ENCODE measurements at regions not wholly inside any gene's neighbourhood (a gene's known extent, or its start where the extent isn't known, plus 50 kb on each side); places are given as distances from the start of the nearest gene placed in this dataset.

DNA sequence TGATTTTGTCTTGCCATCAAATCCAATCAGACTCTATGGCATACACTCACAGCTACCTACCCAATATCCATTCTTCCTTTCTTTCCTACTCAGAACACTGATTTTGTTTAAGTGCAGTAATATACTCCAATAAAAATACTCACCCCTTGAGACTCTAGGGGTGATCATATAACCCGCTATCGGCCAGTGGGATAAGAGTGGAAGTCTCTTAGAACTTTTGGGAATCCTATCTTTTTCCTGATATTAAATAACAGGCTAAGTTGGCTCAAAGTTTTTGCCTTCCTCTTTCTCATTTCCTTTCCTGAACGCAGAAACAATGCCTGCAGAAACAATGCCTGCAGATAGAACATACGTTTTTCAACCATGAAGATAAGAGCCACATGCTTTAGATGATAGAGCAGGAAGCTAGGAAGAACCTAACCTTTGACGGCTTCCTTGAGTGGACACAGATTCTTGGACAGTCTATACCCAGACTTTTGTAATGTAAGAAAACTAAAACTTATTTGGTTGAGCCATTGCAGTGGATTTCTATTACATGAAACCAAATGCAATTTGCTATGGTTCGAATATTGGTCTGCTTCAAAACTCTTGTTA lies 373.8 kb downstream of the STIM2 start (continued):
- TF ChIP-seq, protein P1, sequence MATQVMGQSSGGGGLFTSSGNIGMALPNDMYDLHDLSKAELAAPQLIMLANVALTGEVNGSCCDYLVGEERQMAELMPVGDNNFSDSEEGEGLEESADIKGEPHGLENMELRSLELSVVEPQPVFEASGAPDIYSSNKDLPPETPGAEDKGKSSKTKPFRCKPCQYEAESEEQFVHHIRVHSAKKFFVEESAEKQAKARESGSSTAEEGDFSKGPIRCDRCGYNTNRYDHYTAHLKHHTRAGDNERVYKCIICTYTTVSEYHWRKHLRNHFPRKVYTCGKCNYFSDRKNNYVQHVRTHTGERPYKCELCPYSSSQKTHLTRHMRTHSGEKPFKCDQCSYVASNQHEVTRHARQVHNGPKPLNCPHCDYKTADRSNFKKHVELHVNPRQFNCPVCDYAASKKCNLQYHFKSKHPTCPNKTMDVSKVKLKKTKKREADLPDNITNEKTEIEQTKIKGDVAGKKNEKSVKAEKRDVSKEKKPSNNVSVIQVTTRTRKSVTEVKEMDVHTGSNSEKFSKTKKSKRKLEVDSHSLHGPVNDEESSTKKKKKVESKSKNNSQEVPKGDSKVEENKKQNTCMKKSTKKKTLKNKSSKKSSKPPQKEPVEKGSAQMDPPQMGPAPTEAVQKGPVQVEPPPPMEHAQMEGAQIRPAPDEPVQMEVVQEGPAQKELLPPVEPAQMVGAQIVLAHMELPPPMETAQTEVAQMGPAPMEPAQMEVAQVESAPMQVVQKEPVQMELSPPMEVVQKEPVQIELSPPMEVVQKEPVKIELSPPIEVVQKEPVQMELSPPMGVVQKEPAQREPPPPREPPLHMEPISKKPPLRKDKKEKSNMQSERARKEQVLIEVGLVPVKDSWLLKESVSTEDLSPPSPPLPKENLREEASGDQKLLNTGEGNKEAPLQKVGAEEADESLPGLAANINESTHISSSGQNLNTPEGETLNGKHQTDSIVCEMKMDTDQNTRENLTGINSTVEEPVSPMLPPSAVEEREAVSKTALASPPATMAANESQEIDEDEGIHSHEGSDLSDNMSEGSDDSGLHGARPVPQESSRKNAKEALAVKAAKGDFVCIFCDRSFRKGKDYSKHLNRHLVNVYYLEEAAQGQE (IDR thresholded peaks at IDR 0.05; ENCODE audit: low read depth, low read length): no peak
- no peak for TF ChIP-seq FOSL2 (IDR thresholded peaks at IDR 0.05; ENCODE audit: borderline replicate concordance, low read depth)
- no peak for TF ChIP-seq CHD2 (IDR thresholded peaks at IDR 0.05; ENCODE audit: low read length, partially characterized antibody)

DNA sequence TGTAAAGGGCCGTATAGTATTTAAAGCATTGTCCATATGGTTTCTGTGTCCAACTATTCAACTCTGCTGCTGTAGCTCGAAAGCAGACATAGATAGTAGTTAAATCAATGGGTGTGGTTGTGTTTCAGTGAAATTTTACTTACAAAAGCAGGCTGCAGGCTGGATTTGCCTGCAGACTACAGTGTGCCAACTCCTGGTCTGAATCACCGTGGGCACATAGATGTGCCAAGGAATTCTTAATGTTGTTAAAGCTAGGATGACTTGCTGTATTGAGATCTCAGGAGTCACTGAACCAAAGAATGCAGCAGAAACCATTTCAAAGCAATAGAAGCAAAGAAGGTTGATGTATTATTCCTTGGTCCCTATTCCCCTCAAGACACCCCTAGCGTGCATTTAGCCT lies 379.0 kb downstream of the STIM2 start:
- ChIA-PET CTCF (no interaction called here), POLR2A (no interaction called here)
- Histone ChIP-seq H3K4me3 (ENCODE audit: low read depth in 2 of 2, low read length in 1 of 2) (no peak overlapping the region), H3K9me2 (no peaks in the 10 kb centered on the region), H3K9ac (no peak overlapping the region), H3K9me3 (no peaks in the 10 kb centered on the region), H3F3A (replicated peaks; ENCODE audit: insufficient read depth) (no peaks in the 10 kb centered on the region), H4K20me1 (ENCODE audit: insufficient read depth) (no peaks in the 10 kb centered on the region), H3K4me1 (ENCODE audit: control insufficient read depth in 1 of 2, insufficient read depth in 2 of 2, low read depth in 1 of 2, low read length in 1 of 2) (no peaks in the 10 kb centered on the region), H2AFZ (ENCODE audit: low read depth) (no peak overlapping the region), H3K36me3 (replicated peaks in 1 of 2; ENCODE audit: control insufficient read depth in 1 of 2, insufficient read depth in 2 of 2, low read length in 1 of 2) (no peaks in the 10 kb centered on the region), H3K27ac (ENCODE audit: low read depth in 2 of 2, low read length in 1 of 2) (no peak overlapping the region), H3K79me2 (ENCODE audit: insufficient read depth) (no peaks in the 10 kb centered on the region), H3K4me2 (no peak overlapping the region), H3K27me3 (ENCODE audit: insufficient read depth) (no peaks in the 10 kb centered on the region)
- no peak for DNase-seq
- TF ChIP-seq FOXM1 (IDR thresholded peaks at IDR 0.05; ENCODE audit: low read depth) (no peak), CHD2 (IDR thresholded peaks at IDR 0.05; ENCODE audit: low read length, partially characterized antibody) (no peak), TCF12 (IDR thresholded peaks at IDR 0.05) (no peak), NFIC (IDR thresholded peaks at IDR 0.05; ENCODE audit: borderline replicate concordance) (no peak), ELF1 (IDR thresholded peaks at IDR 0.05) (no peak), RFX5 (IDR thresholded peaks at IDR 0.05; ENCODE audit: low read length) (no peak), YY1 (IDR thresholded peaks at IDR 0.05; ENCODE audit: low read depth) (no peak), RAD21 (IDR thresholded peaks at IDR 0.05; ENCODE audit: low read length) (no peak)
- TF ChIP-seq, protein P2, sequence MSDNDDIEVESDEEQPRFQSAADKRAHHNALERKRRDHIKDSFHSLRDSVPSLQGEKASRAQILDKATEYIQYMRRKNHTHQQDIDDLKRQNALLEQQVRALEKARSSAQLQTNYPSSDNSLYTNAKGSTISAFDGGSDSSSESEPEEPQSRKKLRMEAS (IDR thresholded peaks at IDR 0.05; ENCODE audit: low read depth): no peak
- TF ChIP-seq, protein P3, sequence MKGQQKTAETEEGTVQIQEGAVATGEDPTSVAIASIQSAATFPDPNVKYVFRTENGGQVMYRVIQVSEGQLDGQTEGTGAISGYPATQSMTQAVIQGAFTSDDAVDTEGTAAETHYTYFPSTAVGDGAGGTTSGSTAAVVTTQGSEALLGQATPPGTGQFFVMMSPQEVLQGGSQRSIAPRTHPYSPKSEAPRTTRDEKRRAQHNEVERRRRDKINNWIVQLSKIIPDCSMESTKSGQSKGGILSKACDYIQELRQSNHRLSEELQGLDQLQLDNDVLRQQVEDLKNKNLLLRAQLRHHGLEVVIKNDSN (IDR thresholded peaks at IDR 0.05; ENCODE audit: borderline replicate concordance, low read depth): no peak
- TF ChIP-seq, protein P4, sequence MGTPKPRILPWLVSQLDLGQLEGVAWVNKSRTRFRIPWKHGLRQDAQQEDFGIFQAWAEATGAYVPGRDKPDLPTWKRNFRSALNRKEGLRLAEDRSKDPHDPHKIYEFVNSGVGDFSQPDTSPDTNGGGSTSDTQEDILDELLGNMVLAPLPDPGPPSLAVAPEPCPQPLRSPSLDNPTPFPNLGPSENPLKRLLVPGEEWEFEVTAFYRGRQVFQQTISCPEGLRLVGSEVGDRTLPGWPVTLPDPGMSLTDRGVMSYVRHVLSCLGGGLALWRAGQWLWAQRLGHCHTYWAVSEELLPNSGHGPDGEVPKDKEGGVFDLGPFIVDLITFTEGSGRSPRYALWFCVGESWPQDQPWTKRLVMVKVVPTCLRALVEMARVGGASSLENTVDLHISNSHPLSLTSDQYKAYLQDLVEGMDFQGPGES (IDR thresholded peaks at IDR 0.05; ENCODE audit: low read depth, low read length): no peak
- 4% methylated on average over 4 of the region's 4 CpGs for WGBS (ENCODE audit: low lambda C conversion rate)

Data from SK-N-SH (cell line).